GM12878 (cell line): ENCODE measurements at regions not wholly inside any gene's neighbourhood (a gene's known extent, or its start where the extent isn't known, plus 50 kb on each side); places are given as distances from the start of the nearest gene placed in this dataset.
A peak's percentile ranks its signal among the peaks of the same experiment; 100 is the strongest.

Experiments
- CEBPZ ChIP-seq: fragments of 150-350 bp; IDR thresholded peaks from 2 replicates; pipeline ENCODE4 v1.6.1; 2016; ENCODE audit warnings: low read depth, low read length
- FOXK2 ChIP-seq: fragments of 450-650 bp; IDR thresholded peaks from 2 replicates; pipeline ENCODE4 v1.6.1; 2017; ENCODE audit warnings: mild to moderate bottlenecking, moderate library complexity
- FOXM1 ChIP-seq: IDR thresholded peaks from 2 replicates; pipeline ENCODE4 v1.6.1; 2012; ENCODE audit warnings: low read depth, mild to moderate bottlenecking, inconsistent platforms, low read length, moderate library complexity
- HDAC6 ChIP-seq: fragments of 200-600 bp; sonication (generic); IDR thresholded peaks from one replicate; pipeline ENCODE4 v1.8.0; 2017; ENCODE audit warnings: antibody characterized with exemption; ENCODE audit not compliant: unreplicated experiment
- MEF2B ChIP-seq: fragments of 450-650 bp; IDR thresholded peaks from 2 replicates; pipeline ENCODE4 v1.6.1; 2018; ENCODE audit warnings: mild to moderate bottlenecking, moderate library complexity; ENCODE audit not compliant: partially characterized antibody, poor library complexity, severe bottlenecking
- MTA2 ChIP-seq: fragments of 450-650 bp; IDR thresholded peaks from 2 replicates; pipeline ENCODE4 v1.6.1; 2016; ENCODE audit warnings: low read depth, mild to moderate bottlenecking, moderate library complexity
- MYB ChIP-seq: fragments of 150-350 bp; IDR thresholded peaks from 2 replicates; pipeline ENCODE4 v1.6.1; 2014; ENCODE audit warnings: mild to moderate bottlenecking, low read depth, low read length, borderline replicate concordance
- NFYA ChIP-seq: IDR thresholded peaks from 2 replicates; pipeline ENCODE4 v1.6.1; 2011; ENCODE audit warnings: low read depth, mild to moderate bottlenecking, low read length, improper control_type of control experiment, borderline replicate concordance
- NKRF ChIP-seq: fragments of 450-650 bp; conservative IDR thresholded peaks from 2 replicates; pipeline ENCODE4 v1.6.1; 2017; ENCODE audit warnings: mild to moderate bottlenecking, moderate library complexity
- SMARCA5 ChIP-seq: fragments of 450-650 bp; IDR thresholded peaks from 2 replicates; pipeline ENCODE4 v1.6.1; 2017; ENCODE audit warnings: mild to moderate bottlenecking
- YY1 ChIP-seq: IDR thresholded peaks from 2 replicates; pipeline ENCODE4 v1.6.1; 2011; ENCODE audit warnings: low read depth, mild to moderate bottlenecking, low read length
- ZBTB4 ChIP-seq: fragments of 450-650 bp; formaldehyde crosslinking; IDR thresholded peaks from 2 replicates; pipeline ENCODE4 v1.4.0; 2022; ENCODE audit warnings: mild to moderate bottlenecking, moderate library complexity
- ZNF687 ChIP-seq: fragments of 450-650 bp; IDR thresholded peaks from 2 replicates; pipeline ENCODE4 v1.6.1; 2017; ENCODE audit warnings: mild to moderate bottlenecking, moderate library complexity
- TF ChIP-seq, protein P1 (sequence below): fragments of 150-350 bp; IDR thresholded peaks from 2 replicates; pipeline ENCODE4 v1.6.1; 2014; ENCODE audit warnings: mild to moderate bottlenecking, low read depth, low read length

DNA sequence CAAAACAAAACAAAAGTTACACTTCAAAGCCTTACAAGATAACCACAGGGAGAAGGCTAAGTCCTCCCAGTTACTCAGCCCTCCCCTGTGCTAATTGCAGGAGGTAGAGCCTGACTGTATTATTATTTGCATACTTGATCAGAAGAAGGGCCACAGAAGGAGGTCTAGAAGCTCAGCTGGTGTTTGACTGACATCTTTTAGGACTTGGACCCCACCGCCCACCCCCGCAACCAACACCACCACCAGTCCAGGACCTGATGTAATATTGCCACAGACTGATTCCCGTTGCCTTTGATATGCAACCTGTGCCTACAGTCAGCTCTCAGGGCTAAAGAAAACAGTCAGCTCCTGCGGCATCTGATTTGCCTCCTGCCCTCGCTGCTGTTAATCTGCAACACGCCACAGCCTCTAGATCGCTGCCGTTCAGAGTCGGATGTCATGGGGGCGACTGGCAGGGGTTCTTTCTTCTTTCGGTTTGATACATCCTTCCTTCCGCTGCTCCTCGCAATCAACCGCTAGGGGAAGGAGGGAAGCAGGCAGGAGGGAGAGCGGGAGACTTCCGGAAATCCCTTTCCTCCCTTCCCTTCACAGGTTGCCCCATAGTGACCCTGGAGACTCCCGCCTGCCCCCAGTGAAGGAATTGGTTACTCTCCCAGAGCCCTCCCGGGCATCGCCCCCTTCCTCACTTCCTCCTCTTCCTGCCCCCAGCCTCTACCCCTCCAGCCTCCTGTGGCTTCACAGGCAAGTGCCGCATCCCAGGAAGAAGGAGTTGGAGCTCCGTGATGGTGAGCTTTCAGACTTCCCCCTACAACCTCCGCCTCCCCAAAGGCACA lies 90.5 kb upstream of the SOX9 start (continued):
- TF ChIP-seq, protein P1, sequence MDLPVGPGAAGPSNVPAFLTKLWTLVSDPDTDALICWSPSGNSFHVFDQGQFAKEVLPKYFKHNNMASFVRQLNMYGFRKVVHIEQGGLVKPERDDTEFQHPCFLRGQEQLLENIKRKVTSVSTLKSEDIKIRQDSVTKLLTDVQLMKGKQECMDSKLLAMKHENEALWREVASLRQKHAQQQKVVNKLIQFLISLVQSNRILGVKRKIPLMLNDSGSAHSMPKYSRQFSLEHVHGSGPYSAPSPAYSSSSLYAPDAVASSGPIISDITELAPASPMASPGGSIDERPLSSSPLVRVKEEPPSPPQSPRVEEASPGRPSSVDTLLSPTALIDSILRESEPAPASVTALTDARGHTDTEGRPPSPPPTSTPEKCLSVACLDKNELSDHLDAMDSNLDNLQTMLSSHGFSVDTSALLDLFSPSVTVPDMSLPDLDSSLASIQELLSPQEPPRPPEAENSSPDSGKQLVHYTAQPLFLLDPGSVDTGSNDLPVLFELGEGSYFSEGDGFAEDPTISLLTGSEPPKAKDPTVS, result no peak
- TF ChIP-seq ZBTB4 (CRISPR knock-in tag) (no peak), NKRF (no peak), YY1 (no peak), FOXK2 (no peak), MYB (no peak), SMARCA5 (peak; percentile 79), ZNF687 (peak; percentile 38; the same call in 1 of the 2 replicates), FOXM1 (peak; percentile 76; the same call in 1 of the 2 replicates), CEBPZ (no peak), MEF2B (no peak), MTA2 (peak; percentile 68), NFYA (no peak), HDAC6 (no peak)
